Vagina (tissue), 2 donors: ENCODE measurements at regions not wholly inside any gene's neighbourhood (a gene's known extent, or its start where the extent isn't known, plus 50 kb on each side); places are given as distances from the start of the nearest gene placed in this dataset.

Experiments used
- CTCF ChIP-seq, 3 experiments: fragments of 450-650 bp in 2 of 3; fragments of 200-600 bp in 1 of 3; sonication (generic) in 1 of 3; IDR thresholded peaks; one replicate each; pipeline ENCODE4 v1.5.1; 2017 to 2019; ENCODE audit warnings: antibody characterized with exemption in 3 of 3, mild to moderate bottlenecking in 2 of 3, moderate library complexity in 2 of 3
- POLR2A ChIP-seq, 2 donors: fragments of 450-650 bp; IDR thresholded peaks; one replicate each; pipeline ENCODE4 v1.6.1; 2017; ENCODE audit warnings: antibody characterized with exemption in 2 of 2, mild to moderate bottlenecking in 2 of 2, moderate library complexity in 2 of 2
- POLR2AphosphoS5 ChIP-seq, 2 donors: sonication (generic); formaldehyde crosslinking; IDR thresholded peaks; one replicate each; pipeline ENCODE4 v1.9.0; 2017; ENCODE audit warnings: antibody characterized with exemption in 2 of 2, mild to moderate bottlenecking in 2 of 2, low read depth in 1 of 2; ENCODE audit not compliant: insufficient read depth in 1 of 2

GRCh38 chr9:89744730-89745129 lies 139.9 kb downstream of the GADD45G start:
- TF ChIP-seq POLR2A (IDR thresholded peaks at IDR 0.05) (no peak), CTCF (IDR thresholded peaks at IDR 0.05) (no peak), POLR2AphosphoS5 (IDR thresholded peaks at IDR 0.05; ENCODE audit: insufficient read depth in 1 of 2, low read depth in 1 of 2) (peak in 1 of 2 donors; percentile 49)
